Activated CD8-positive, alpha-beta T cell treated with anti-CD3 and anti-CD28 coated beads, Interleukin-2, amount 10 ng/mL, durations not matched to agents 7 days and 5 days (primary cell): ENCODE measurements at regions not wholly inside any gene's neighbourhood (a gene's known extent, or its start where the extent isn't known, plus 50 kb on each side); places are given as distances from the start of the nearest gene placed in this dataset.
"Not testable (repeated sequence)": the region's sequence is repeated elsewhere in the genome, so short reads cannot be mapped to it uniquely, and the experiment has no call there.

Source experiments
- ATAC-seq: fragments of 150-1000 bp; cut with Tn5 transposase; one replicate; pipeline ENCODE4 v1.10.0; 2021; ENCODE audit warnings: moderate library complexity
- CTCF ChIA-PET: fragments of 350-600 bp; sonication (Branson Sonifier 250); formaldehyde crosslinking; loops from one replicate; lab custom pipeline; 2021; ENCODE audit warnings: antibody characterized with exemption; lab: Charles Lee
- POLR2A ChIA-PET: fragments of 350-600 bp; sonication (Branson Sonifier 250); formaldehyde crosslinking; loops from one replicate; lab custom pipeline; 2021; ENCODE audit warnings: antibody characterized with exemption; lab: Charles Lee
- DNase-seq: peaks from one replicate; pipeline ENCODE4 v3.0.0-alpha.2; 2020
- H3K27ac Mint-ChIP-seq: one replicate; pipeline ENCODE4 v1.8.0; 2021; ENCODE audit warnings: mild to moderate bottlenecking, mixed read lengths
- H3K27me3 Mint-ChIP-seq: one replicate; pipeline ENCODE4 v1.8.0; 2021; ENCODE audit warnings: low read depth, mixed read lengths
- H3K36me3 Mint-ChIP-seq: one replicate; pipeline ENCODE4 v1.8.0; 2021; ENCODE audit warnings: low read depth, mixed read lengths
- H3K4me1 Mint-ChIP-seq: one replicate; pipeline ENCODE4 v1.8.0; 2021; ENCODE audit warnings: low read depth, mixed read lengths
- H3K4me3 Mint-ChIP-seq: one replicate; pipeline ENCODE4 v1.8.0; 2021; ENCODE audit warnings: mild to moderate bottlenecking, mixed read lengths
- H3K9me3 Mint-ChIP-seq: one replicate; pipeline ENCODE4 v1.8.0; 2022; ENCODE audit warnings: mixed read lengths; ENCODE audit not compliant: insufficient read depth

- Mint-ChIP-seq H3K27ac (no peak overlapping the region), H3K36me3 (no peaks in the 10 kb centered on the region), H3K9me3 (peaks cover 7% of the 10 kb centered on the region), H3K4me1 (no peaks in the 10 kb centered on the region), H3K4me3 (no peak overlapping the region), H3K27me3 (no peaks in the 10 kb centered on the region)
- ATAC-seq (no peak), DNase-seq (no peak)
- POLR2A ChIA-PET, result no interaction called here
- CTCF ChIA-PET, result no interaction called here
Observed at GRCh38 chr6:10314163-10314955, 100.5 kb downstream of the TFAP2A start.

DNA sequence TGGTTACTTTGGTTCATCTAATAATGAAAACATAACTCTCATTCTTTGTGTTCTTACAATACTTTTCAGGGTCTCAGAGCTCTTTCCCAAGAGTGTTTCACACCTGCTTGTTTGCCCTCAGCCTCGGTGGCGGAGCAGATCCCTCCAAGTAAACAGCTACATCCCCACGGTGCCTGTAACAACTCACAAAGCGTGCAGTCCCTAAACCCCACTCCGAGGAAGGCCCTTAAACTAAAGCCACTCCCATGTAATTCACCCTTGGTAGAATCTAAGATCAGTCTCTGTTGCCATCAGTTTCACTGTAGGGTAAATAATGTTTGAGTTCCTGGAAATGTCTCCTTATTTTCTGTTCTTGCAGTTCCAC lies 101.1 kb downstream of the TFAP2A start:
- Mint-ChIP-seq H3K36me3 (no peaks in the 10 kb centered on the region), H3K27me3 (no peaks in the 10 kb centered on the region), H3K9me3 (peaks cover 2% of the 10 kb centered on the region), H3K4me1 (no peaks in the 10 kb centered on the region), H3K27ac (no peak overlapping the region), H3K4me3 (no peak overlapping the region)
- POLR2A ChIA-PET, result no interaction called here
- DNase-seq, result no peak
- no peak for ATAC-seq
- CTCF ChIA-PET, result no interaction called here

GRCh38 chr6:10312445-10312844 lies 102.4 kb downstream of the TFAP2A start:
- H3K4me3 Mint-ChIP-seq, result no peak overlapping the region
- H3K27me3 Mint-ChIP-seq, result no peaks in the 10 kb centered on the region
- ChIA-PET CTCF (no interaction called here), POLR2A (no interaction called here)
- H3K9me3 Mint-ChIP-seq, result no peaks in the 10 kb centered on the region
- no peak overlapping the region for H3K27ac Mint-ChIP-seq
- DNase-seq (no peak), ATAC-seq (no peak)
- no peaks in the 10 kb centered on the region for H3K36me3 Mint-ChIP-seq
- H3K4me1 Mint-ChIP-seq, result no peaks in the 10 kb centered on the region

DNA sequence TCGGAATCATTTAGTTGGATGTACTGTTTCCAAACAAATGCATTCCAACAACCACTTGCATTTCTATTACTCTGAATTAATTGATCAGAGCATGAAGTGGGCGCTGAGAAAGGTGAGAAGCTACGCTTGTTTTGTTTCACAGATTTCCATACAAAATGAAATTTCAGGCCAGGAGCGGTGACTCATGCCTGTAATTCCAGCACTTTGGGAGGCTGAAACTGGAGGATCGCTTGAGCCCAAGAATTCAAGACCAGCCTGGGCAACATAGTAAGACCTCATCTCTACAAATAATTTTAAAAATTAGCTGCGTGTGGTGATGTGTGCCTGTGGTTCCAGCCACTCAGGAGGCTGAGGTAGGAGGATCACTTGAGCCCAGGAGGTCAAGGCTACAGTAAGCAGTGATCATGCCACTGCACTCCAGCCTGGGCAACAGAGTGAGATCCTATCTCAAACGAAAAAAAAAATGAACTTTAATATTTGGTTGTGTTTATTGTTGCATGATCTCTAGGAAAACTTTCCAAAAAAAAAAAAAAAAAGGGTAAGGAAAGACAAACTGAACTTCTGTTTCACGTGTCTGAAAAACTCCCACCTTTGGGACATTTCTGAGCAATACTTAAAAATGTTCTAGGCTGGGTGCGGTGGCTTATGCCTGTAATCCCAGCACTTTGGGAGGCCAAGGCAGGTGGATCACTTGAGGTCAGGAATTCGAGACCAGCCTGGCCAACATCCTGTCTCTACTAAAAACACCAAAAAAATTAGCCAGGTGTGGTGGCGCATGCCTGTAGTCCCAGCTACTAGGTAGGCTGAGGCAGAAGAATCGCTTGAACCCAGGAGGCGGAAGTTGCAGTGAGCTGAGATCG lies 103.1 kb downstream of the TFAP2A start:
- H3K4me3 Mint-ChIP-seq, H3K4me1 Mint-ChIP-seq, ATAC-seq, POLR2A ChIA-PET, CTCF ChIA-PET, H3K9me3 Mint-ChIP-seq, H3K27me3 Mint-ChIP-seq, DNase-seq, H3K27ac Mint-ChIP-seq, H3K36me3 Mint-ChIP-seq: not testable (repeated sequence)

DNA sequence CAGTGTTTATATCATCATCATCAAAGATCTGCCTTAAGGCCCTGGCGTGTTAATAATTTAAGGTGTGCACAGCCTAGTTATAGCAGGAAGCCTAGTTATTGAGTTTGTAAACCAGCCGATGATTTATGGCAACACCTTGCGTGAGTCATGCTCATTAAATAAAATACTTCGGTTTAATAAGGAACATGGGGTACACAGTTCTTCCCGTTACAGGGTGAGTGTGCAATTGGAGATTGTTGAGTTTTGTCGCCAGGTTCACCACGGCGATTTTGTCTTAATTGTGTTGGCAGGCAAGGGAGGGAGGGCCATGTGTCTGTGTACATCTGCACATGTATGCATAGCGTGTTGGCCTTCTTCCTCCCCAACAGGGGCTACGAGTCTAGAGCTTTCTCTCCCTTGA lies 104.0 kb downstream of the TFAP2A start:
- Mint-ChIP-seq H3K27me3 (no peaks in the 10 kb centered on the region), H3K36me3 (no peaks in the 10 kb centered on the region), H3K27ac (no peak overlapping the region), H3K9me3 (no peaks in the 10 kb centered on the region), H3K4me3 (no peak overlapping the region), H3K4me1 (no peaks in the 10 kb centered on the region)
- POLR2A ChIA-PET, result no interaction called here
- ATAC-seq, result no peak
- CTCF ChIA-PET, result no interaction called here
- DNase-seq, result no peak

GRCh38 chr6:10310330-10310653 lies 104.6 kb downstream of the TFAP2A start:
- ChIA-PET POLR2A (no interaction called here), CTCF (no interaction called here)
- no peaks in the 10 kb centered on the region for H3K4me1 Mint-ChIP-seq
- H3K27me3 Mint-ChIP-seq, result no peaks in the 10 kb centered on the region
- H3K27ac Mint-ChIP-seq, result no peak overlapping the region
- no peaks in the 10 kb centered on the region for H3K36me3 Mint-ChIP-seq
- DNase-seq (no peak), ATAC-seq (no peak)
- no peak overlapping the region for H3K4me3 Mint-ChIP-seq
- no peaks in the 10 kb centered on the region for H3K9me3 Mint-ChIP-seq

DNA sequence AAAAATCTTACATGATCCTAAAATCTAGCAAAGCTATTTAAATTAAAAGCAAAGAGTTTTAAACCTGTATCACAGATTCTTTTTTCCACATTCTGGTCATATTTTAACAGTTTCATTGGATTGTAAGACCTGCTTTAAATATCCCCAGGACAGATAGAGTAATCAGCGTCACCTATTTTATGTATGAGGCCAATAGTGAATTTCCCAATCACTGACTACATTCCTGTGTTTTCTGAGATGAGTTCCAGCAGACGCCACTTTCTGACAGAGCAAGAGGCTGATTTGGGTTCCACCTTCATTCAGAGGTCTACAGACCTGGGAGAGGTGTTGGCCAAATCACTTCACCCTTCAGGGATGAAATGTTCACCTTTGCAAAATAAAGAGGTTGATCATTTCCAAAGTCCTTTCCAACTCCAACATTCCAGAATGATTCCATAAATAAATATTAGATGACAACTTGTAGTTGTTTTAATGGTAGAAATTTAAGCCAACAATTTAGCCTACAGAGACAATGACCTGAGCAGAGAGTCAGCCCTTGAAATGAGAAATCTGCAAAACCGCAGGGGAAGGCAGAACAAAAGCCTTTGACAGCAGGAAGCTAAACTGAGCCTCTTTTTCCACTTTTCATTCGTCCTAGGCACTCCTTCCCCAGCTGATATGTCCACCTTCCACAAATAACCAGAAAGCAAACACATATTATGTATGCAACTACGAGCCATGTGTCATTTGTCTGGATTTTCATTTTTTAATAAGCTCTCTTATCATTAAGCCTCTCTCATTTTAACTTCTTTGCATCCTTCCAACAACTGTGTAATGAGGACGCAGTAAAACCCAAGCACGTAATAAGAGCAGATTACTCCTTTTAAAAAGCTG lies 105.2 kb downstream of the TFAP2A start:
- Mint-ChIP-seq H3K27ac (no peak overlapping the region), H3K36me3 (no peaks in the 10 kb centered on the region), H3K4me3 (no peak overlapping the region), H3K4me1 (no peaks in the 10 kb centered on the region), H3K9me3 (no peaks in the 10 kb centered on the region), H3K27me3 (no peaks in the 10 kb centered on the region)
- ChIA-PET CTCF (no interaction called here), POLR2A (no interaction called here)
- DNase-seq, result no peak
- no peak for ATAC-seq

DNA sequence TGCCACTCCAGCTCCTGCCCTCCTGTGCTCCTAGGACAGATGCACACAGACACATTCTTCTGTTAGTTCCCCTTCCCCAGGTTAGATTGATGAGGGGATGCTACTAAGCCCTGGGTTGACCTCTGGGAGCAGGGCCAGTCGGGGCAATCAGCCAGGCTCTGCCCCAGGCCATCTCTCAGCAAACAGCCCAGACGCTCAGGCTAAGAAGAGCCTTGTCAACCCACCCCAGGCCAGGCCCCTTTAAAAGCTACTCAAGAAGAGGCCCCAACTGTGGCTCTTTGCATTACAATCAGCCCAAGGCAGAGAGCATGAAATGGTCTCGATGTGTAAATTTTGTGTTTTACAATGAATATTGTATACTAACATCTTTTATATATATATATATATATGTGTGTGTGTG lies 107.4 kb downstream of the TFAP2A start:
- ChIA-PET POLR2A (no interaction called here), CTCF (no interaction called here)
- no peak overlapping the region for H3K4me3 Mint-ChIP-seq
- H3K9me3 Mint-ChIP-seq, result no peaks in the 10 kb centered on the region
- H3K4me1 Mint-ChIP-seq, result no peaks in the 10 kb centered on the region
- no peak overlapping the region for H3K27ac Mint-ChIP-seq
- no peaks in the 10 kb centered on the region for H3K36me3 Mint-ChIP-seq
- no peaks in the 10 kb centered on the region for H3K27me3 Mint-ChIP-seq
- ATAC-seq (no peak), DNase-seq (no peak)

GRCh38 chr6:10307028-10307427 lies 107.8 kb downstream of the TFAP2A start:
- Mint-ChIP-seq H3K4me1 (no peaks in the 10 kb centered on the region), H3K27ac (no peak overlapping the region), H3K27me3 (no peaks in the 10 kb centered on the region), H3K36me3 (no peaks in the 10 kb centered on the region), H3K9me3 (no peaks in the 10 kb centered on the region), H3K4me3 (no peak overlapping the region)
- DNase-seq (no peak), ATAC-seq (no peak)
- POLR2A ChIA-PET, result no interaction called here
- CTCF ChIA-PET, result no interaction called here

DNA sequence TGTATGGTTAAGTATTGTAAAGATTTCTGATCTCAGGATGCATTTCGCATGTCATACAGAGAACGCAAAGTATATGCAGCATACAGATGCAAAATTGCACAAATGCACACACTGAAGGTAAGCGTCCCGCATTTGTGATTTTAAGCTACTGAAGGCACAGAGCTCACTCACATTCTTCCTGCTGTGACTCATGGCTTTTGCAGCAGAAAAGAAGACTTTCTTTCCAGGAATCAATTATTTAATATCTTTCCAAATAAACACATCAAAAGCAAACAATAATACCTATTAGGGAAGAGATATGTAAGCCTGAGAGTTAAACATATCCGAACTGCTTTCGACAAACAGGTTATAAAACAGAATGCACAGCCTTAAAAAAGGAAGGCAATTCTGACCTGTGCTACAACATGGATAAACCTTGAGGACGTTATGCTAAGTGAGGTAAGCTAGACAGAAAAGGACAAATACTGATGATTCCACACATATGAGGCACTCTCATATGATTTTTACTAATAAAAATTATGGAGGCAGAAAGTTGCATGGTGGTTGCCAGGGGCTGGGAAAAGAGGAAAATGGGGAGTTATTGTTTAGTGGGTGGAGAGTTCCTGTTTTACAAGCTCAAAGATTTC lies 109.0 kb downstream of the TFAP2A start:
- Mint-ChIP-seq H3K9me3 (no peaks in the 10 kb centered on the region), H3K4me3 (no peak overlapping the region), H3K36me3 (no peaks in the 10 kb centered on the region), H3K27me3 (no peaks in the 10 kb centered on the region), H3K27ac (no peak overlapping the region), H3K4me1 (no peaks in the 10 kb centered on the region)
- ChIA-PET POLR2A (no interaction called here), CTCF (no interaction called here)
- DNase-seq (no peak), ATAC-seq (no peak)

DNA sequence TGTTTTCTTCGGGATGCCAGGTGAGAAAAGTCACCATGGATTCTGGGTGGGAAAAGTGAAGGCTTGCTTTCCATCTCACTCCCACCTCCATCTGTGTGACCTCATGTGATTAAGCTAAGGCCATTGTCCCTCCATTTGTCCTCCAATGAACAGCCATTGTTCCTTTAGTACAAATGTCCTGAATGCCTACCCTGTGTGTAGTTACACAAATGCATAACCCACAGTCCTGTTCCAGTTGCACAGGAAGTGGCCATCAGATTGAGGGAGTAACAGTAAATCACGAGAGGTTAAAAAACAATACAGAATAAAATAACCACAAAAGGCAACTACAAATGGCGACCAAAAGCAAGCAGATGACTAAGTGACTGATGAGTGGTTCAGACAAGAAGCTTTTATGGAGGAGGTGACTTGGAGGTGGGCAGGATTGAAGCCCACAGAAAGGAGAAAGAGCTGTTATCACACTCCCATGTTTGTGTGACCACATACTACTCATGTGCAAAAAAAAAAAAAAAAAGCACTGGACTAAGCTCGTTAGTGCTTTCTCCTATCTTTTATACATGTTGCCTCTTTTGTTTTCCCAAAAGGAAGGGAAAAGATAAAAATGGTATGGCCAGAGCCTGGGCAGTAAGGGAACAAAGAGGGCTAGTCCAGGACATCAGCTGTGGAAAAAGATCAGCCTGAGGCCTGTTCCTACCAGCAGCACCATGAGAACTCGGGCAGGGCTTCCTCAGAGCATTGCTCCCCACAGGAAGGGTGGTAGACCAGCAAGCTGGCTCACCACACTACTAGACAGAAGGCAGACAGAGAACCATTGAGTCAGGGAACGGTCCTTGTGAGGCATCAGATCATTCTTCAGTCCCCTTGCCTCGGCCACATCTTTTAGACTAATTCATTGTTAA lies 111.0 kb downstream of the TFAP2A start:
- Mint-ChIP-seq H3K4me1 (no peaks in the 10 kb centered on the region), H3K9me3 (no peaks in the 10 kb centered on the region), H3K4me3 (no peak overlapping the region), H3K27ac (no peak overlapping the region), H3K27me3 (no peaks in the 10 kb centered on the region), H3K36me3 (no peaks in the 10 kb centered on the region)
- ATAC-seq (no peak), DNase-seq (no peak)
- ChIA-PET CTCF (no interaction called here), POLR2A (no interaction called here)
